Activated naive CD8-positive, alpha-beta T cell treated with anti-CD3 and anti-CD28 coated beads, Interleukin-2, amount 10 ng/mL, durations not matched to agents 7 days and 5 days (primary cell): ENCODE measurements at regions not wholly inside any gene's neighbourhood (a gene's known extent, or its start where the extent isn't known, plus 50 kb on each side); places are given as distances from the start of the nearest gene placed in this dataset. TPM values are rescaled to one million over a fixed set of nuclear protein-coding genes. Genes with fewer than 3 reads are reported as not detected.

Experiments used
- ATAC-seq: fragments of 150-1000 bp; cut with Tn5 transposase; one replicate; pipeline ENCODE4 v1.10.0; 2021; ENCODE audit warnings: low read depth, moderate library complexity
- POLR2A ChIA-PET: fragments of 350-600 bp; sonication (Branson Sonifier 250); formaldehyde crosslinking; loops from one replicate; lab custom pipeline; 2021; ENCODE audit warnings: antibody characterized with exemption; lab: Charles Lee
- DNase-seq: peaks from one replicate; pipeline ENCODE4 v3.0.0; 2021
- H3K27ac Mint-ChIP-seq: one replicate; pipeline ENCODE4 v1.8.0; 2022; ENCODE audit warnings: mild to moderate bottlenecking, mixed read lengths
- H3K27me3 Mint-ChIP-seq: one replicate; pipeline ENCODE4 v1.8.0; 2022; ENCODE audit warnings: mild to moderate bottlenecking, moderate library complexity, mixed read lengths
- H3K36me3 Mint-ChIP-seq: one replicate; pipeline ENCODE4 v1.8.0; 2021; ENCODE audit warnings: mild to moderate bottlenecking, mixed read lengths
- H3K4me1 Mint-ChIP-seq: one replicate; pipeline ENCODE4 v1.8.0; 2021; ENCODE audit warnings: mixed read lengths
- H3K4me3 Mint-ChIP-seq: one replicate; pipeline ENCODE4 v1.8.0; 2022; ENCODE audit warnings: mild to moderate bottlenecking, moderate library complexity, mixed read lengths
- H3K9me3 Mint-ChIP-seq: one replicate; pipeline ENCODE4 v1.8.0; 2021; ENCODE audit warnings: mixed read lengths
- microRNA-seq: library from miRNA; unstranded; fragments of <30 nt; microRNA quantifications from one replicate; pipeline ENCODE4 v1.2.0, GENCODE V29; 2022

DNA sequence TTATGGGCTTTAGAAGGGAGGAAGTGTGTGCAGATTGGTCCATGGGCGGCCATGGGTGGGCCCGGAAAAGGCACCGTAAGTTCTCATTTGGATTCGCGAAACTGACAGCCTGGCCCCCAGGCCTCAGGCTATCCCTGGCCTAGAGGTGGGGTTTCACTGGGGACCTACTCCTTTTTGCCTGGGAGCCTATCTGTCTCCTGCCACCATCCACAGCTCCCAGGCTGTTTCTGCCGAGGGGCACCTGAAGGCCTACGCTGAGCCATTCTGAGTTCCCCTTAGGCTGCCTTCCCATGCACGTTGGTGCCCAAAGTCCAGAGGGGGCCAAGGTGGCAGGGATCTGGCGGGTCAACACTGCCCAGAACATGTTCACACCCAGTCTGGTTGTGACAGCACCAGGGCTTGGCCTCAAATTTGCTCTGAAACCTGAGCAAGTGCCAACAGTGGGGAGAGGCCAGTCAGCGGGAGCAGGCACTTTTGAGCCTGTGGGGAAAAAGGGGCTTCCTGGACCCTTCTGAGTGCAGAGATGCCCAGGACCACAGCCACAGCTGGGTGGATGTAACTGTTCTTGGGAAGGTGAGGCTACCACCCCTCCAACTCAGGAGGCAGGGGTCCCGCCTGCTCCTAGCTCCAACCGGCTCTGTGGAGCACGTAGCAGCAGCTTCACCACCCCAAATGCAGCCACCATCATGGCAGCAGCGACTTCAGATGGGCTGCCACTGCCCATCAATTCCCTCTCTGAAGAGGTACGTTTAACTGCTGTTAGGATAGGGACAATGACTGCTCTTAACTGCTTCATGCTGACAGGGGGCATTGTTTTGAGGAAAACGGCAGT, 73.6 kb upstream of the ZNF804A start:
- H3K4me3 Mint-ChIP-seq, result no peak overlapping the region
- no peak overlapping the region for H3K27ac Mint-ChIP-seq
- no peaks in the 10 kb centered on the region for H3K36me3 Mint-ChIP-seq
- H3K27me3 Mint-ChIP-seq, result no peaks in the 10 kb centered on the region
- DNase-seq (no peak), ATAC-seq (no peak)
- peaks cover 5% of the 10 kb centered on the region for H3K9me3 Mint-ChIP-seq
- POLR2A ChIA-PET, result no interaction called here
- H3K4me1 Mint-ChIP-seq, result no peaks in the 10 kb centered on the region

DNA sequence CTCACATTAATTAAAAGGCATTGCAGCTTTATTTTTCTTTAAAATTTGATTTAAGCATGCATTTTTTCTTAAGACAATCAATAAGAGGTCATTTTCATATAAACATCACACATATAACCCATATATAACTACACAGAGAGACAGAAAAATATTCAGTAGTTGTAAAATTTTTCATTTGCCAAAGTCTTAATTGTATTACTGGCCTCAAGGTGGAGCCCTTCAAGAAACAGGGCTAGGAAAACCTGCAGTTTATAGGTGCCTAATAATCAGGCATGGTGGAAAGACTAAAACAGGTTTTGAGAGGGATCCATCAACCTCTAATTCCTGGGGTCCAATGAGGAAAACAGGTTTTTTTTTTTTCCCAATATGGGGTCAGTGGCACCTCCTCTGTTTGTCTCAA, 71.3 kb upstream of the ZNF804A start:
- Mint-ChIP-seq H3K4me1 (no peaks in the 10 kb centered on the region), H3K27ac (no peak overlapping the region), H3K27me3 (no peaks in the 10 kb centered on the region), H3K36me3 (no peaks in the 10 kb centered on the region), H3K9me3 (peaks cover 5% of the 10 kb centered on the region), H3K4me3 (no peak overlapping the region)
- DNase-seq (no peak), ATAC-seq (no peak)
- POLR2A ChIA-PET, result no interaction called here

DNA sequence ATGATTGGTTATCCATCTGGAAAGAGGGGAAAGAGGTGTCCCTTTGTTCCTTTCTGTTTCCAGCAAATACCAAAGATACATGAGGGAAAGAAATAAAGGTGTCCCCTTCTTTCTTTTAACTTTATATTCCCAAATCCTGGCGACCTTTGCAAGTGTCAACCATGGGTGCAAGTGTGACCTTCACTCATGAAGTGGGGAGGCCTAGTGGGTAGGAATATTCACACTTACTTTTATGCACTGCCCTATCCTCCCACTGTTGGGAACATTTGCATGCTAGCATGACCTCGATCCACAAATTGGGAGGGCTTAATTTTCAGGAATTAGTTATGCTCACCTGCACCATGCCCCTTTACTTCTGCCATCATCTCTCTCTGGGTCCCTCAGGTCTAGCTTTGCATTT, 70.2 kb upstream of the ZNF804A start:
- POLR2A ChIA-PET, result no interaction called here
- H3K36me3 Mint-ChIP-seq, result no peaks in the 10 kb centered on the region
- no peaks in the 10 kb centered on the region for H3K27me3 Mint-ChIP-seq
- no peak for ATAC-seq
- no peak overlapping the region for H3K27ac Mint-ChIP-seq
- no peaks in the 10 kb centered on the region for H3K4me1 Mint-ChIP-seq
- DNase-seq, result no peak
- H3K9me3 Mint-ChIP-seq, result peaks cover 5% of the 10 kb centered on the region
- H3K4me3 Mint-ChIP-seq, result no peak overlapping the region

DNA sequence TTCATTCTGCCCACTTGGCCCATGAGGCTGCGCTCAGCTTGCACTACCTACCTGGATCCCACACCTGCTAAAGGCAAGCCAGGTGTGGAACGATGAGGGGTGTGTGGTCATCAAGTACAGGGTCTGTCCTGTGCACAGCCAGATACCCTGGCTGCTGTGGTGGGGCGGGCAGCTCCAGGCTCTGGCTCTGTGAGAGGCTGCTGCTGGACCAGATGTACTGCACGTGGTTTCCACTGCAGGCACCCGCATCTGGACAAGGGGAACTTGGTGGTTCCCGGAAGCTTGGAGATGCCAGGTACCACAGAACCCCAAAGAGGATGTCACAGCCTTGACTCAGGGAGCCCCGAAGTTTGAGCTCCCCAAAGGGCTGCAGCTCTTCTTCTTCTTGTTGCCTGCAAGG, 68.1 kb upstream of the ZNF804A start:
- POLR2A ChIA-PET, result no interaction called here
- Mint-ChIP-seq H3K36me3 (no peaks in the 10 kb centered on the region), H3K4me3 (no peak overlapping the region), H3K9me3 (peaks cover 6% of the 10 kb centered on the region), H3K4me1 (no peaks in the 10 kb centered on the region), H3K27ac (no peak overlapping the region), H3K27me3 (no peaks in the 10 kb centered on the region)
- ATAC-seq (no peak), DNase-seq (no peak)

DNA sequence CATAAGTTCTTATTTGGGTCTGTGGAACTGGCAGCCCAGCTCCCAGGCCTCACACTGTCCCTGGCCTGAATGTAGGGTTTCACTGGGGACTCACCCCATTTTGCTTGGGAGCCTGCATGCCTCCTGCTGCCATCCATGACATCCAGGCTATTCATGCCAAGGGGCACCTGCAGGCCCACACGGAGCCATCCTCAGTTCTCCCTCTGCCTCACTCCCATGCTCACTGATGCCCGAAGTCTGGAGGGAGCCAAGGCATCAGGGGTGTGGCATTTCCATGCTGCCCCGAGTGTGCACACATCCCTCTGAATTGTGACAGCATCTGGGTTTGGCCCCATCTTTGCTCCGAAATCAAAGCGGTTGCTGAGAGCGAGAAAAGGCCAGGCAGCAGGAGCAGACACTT, 67.4 kb upstream of the ZNF804A start:
- Mint-ChIP-seq H3K27ac (no peak overlapping the region), H3K36me3 (no peaks in the 10 kb centered on the region), H3K4me3 (no peak overlapping the region), H3K27me3 (no peaks in the 10 kb centered on the region), H3K4me1 (no peaks in the 10 kb centered on the region), H3K9me3 (peaks cover 6% of the 10 kb centered on the region)
- DNase-seq (no peak), ATAC-seq (no peak)
- POLR2A ChIA-PET, result no interaction called here

DNA sequence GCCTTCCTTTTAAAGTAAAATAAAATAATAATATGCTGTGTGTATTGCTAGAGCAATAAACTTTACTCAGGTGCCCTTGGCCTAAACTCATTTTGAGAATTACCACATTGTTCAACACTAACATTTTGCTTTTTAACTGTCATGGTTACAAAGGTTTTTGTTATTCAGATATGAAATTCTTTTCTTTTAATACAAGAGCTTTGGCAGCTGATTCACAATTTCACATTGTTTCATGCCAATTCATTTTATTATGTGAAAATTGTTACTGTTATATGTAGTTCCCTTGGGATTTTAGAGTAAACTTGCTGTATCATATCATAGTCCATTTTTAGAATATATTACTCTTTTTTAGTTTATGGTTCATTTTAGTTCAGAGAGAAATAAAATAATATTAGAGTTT, 65.8 kb upstream of the ZNF804A start:
- H3K27me3 Mint-ChIP-seq, result no peaks in the 10 kb centered on the region
- POLR2A ChIA-PET, result no interaction called here

DNA sequence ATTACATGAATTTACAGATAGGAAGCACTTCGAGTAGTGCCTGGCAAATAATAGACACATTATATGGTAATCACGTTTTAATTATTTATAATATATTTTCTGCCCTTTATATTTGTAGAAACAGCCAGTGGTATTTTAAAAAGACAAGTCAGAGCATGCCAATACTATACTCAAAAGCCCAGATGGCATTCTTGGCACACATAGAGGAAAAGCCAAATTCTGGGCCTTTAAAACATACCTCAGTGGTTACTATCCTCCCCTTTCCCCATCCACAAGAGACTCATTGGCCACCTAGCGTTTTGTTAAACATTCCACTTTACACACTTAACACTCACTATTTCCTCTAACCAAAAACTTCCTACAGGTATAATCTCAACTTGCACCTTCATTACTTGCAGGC, 63.3 kb upstream of the ZNF804A start:
- Mint-ChIP-seq H3K27ac (no peak overlapping the region), H3K27me3 (no peaks in the 10 kb centered on the region), H3K36me3 (no peaks in the 10 kb centered on the region), H3K9me3 (peaks cover 1% of the 10 kb centered on the region), H3K4me3 (no peak overlapping the region), H3K4me1 (no peaks in the 10 kb centered on the region)
- ATAC-seq, result no peak
- no peak for DNase-seq
- POLR2A ChIA-PET, result no interaction called here

More for the DNA sequence above, 65.8 kb upstream of the ZNF804A start:
- Mint-ChIP-seq H3K4me1 (no peaks in the 10 kb centered on the region), H3K9me3 (peaks cover 6% of the 10 kb centered on the region), H3K27ac (no peak overlapping the region), H3K4me3 (no peak overlapping the region), H3K36me3 (no peaks in the 10 kb centered on the region)
- no peak for DNase-seq
- ATAC-seq, result no peak

DNA sequence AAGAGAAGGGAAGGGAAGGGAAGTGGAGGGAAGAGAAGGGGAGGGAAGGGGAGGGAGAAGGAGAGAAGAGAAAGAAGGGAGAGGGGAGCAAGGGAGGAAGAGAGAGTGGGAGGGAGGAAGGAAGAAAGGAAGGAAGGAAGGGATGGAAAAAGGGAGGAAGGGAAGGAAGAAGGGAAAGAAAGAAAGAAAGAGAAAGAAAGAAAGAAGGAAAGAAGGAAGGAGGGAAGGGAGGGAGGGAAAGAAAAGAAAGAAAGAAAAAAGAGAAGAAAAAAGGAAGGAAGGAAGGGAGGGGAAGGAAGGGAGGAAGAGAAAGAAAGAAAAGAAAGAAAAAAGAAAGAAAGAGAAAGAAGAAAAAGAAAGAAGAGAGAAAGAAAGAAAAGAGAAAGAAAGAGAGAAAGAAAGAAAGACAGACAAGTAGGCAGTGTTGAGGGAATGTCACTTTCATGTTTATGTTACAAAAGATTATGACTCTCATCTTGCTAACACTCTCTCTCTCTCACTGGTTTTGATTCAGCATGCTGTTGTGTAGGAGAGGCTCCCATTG, 58.0 kb upstream of the ZNF804A start:
- Mint-ChIP-seq H3K4me1 (no peaks in the 10 kb centered on the region), H3K36me3 (no peaks in the 10 kb centered on the region), H3K4me3 (no peak overlapping the region), H3K27me3 (no peaks in the 10 kb centered on the region), H3K27ac (no peak overlapping the region), H3K9me3 (no peaks in the 10 kb centered on the region)
- no peak for DNase-seq
- no peak for ATAC-seq
- POLR2A ChIA-PET, result no interaction called here

DNA sequence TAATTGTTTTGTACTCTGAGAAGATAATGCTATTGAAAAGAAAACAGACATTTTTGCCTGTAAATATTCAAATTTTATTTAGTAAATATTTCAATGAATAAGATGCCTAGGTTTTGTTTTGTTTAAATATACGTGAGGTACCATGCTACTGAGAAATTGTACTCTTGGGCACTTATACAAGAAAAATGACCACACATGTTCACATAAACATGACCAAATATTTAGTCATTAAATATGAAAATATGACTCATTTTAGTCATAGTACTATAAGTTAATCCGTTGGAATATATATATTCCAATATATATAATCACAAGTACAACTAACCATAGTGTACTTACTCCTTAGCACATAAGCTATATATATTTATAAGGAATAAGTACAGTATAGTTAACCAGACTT, 56.7 kb upstream of the ZNF804A start:
- no peaks in the 10 kb centered on the region for H3K4me1 Mint-ChIP-seq
- no peak overlapping the region for H3K4me3 Mint-ChIP-seq
- no peaks in the 10 kb centered on the region for H3K9me3 Mint-ChIP-seq
- DNase-seq (no peak), ATAC-seq (no peak)
- no peak overlapping the region for H3K27ac Mint-ChIP-seq
- H3K36me3 Mint-ChIP-seq, result no peaks in the 10 kb centered on the region
- POLR2A ChIA-PET, result no interaction called here
- H3K27me3 Mint-ChIP-seq, result no peaks in the 10 kb centered on the region

DNA sequence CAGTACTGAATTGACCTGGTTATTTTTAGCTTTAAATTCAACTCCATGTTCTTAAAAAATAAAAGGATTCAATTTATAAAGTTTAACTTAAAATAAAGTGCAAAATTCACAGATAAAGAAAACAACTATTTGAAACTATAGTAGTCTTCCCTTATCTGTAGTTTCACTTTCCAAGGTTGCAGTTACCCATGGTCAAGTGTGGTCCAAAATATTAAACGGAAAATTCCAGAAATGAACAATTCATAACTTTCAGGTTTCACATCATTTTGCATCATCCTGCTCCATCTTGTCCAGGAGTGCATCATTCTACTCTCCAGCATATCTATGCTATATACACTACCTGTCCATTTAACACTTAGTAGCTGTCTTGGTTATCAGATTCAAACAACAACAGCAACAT, 54.5 kb upstream of the ZNF804A start:
- H3K4me1 Mint-ChIP-seq, result no peaks in the 10 kb centered on the region
- no peak overlapping the region for H3K4me3 Mint-ChIP-seq

More for the DNA sequence above, 54.5 kb upstream of the ZNF804A start:
- ATAC-seq, result no peak
- Mint-ChIP-seq H3K27ac (no peak overlapping the region), H3K27me3 (no peaks in the 10 kb centered on the region), H3K36me3 (no peaks in the 10 kb centered on the region), H3K9me3 (no peaks in the 10 kb centered on the region)
- DNase-seq, result no peak
- POLR2A ChIA-PET, result no interaction called here

Small RNA genes in the stretch of these regions (microRNA-seq; reads per million reads assigned to microRNA genes)
- gene MIR548AE1, result not detected
